Astrocyte of the cerebellum (primary cell): ENCODE measurements at regions not wholly inside any gene's neighbourhood (a gene's known extent, or its start where the extent isn't known, plus 50 kb on each side); places are given as distances from the start of the nearest gene placed in this dataset.

Experiments
- DNase-seq: peaks from one replicate; pipeline ENCODE4 v3.0.0-alpha.2; 2011; ENCODE audit warnings: low read depth
- H3K4me3 ChIP-seq: 2 replicates; pipeline ENCODE4 v1.5.1; 2011; ENCODE audit warnings: mild to moderate bottlenecking, low read depth, low read length, moderate library complexity
- in situ Hi-C: cut with HindIII; loops from 2 replicates; pipeline ENCODE4 v1.10.0; 2017; ENCODE audit warnings: low sequenced_read_pairs
- TF ChIP-seq, protein P1 (sequence below): IDR thresholded peaks from 2 replicates; pipeline ENCODE4 v1.5.1; 2012; ENCODE audit warnings: low read length, low read depth, moderate library complexity, mild to moderate bottlenecking; ENCODE audit errors: missing control alignments

DNA sequence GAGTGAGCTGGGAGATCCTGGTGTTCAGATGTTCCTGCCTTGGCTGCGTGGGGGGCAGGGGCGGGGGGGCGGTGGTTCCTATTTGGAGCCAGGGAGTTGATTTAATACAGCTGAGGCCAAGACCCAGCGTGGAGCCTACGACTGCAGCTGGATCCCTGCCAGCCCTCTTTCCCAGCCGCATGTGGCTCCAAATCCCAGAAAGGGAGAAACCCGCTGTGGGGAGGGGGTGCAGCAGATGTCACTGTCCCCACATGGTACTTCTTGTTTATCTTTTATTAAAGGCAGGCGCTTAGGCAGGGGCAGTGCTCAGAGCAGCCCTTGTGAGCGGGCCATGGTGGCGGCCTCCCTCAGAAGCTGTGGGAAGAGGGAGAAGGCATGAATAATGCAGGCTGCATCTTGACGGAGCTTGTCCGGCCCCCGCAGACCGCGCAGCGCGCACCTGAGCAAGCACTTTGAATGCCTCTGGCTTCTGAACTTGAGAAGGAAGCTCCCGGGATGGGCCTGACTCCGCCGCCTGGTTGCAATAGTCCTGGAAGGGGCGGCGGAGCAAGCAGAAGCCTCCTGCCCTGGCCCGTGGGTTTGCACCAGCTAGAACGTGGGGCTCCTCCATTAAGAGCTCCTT, 112.1 kb downstream of the GLI2 start:
- in situ Hi-C loops = no loop called here
- no peak overlapping the region for H3K4me3 ChIP-seq
- TF ChIP-seq, protein P1, sequence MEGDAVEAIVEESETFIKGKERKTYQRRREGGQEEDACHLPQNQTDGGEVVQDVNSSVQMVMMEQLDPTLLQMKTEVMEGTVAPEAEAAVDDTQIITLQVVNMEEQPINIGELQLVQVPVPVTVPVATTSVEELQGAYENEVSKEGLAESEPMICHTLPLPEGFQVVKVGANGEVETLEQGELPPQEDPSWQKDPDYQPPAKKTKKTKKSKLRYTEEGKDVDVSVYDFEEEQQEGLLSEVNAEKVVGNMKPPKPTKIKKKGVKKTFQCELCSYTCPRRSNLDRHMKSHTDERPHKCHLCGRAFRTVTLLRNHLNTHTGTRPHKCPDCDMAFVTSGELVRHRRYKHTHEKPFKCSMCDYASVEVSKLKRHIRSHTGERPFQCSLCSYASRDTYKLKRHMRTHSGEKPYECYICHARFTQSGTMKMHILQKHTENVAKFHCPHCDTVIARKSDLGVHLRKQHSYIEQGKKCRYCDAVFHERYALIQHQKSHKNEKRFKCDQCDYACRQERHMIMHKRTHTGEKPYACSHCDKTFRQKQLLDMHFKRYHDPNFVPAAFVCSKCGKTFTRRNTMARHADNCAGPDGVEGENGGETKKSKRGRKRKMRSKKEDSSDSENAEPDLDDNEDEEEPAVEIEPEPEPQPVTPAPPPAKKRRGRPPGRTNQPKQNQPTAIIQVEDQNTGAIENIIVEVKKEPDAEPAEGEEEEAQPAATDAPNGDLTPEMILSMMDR = no peak
- DNase-seq = no peak

DNA sequence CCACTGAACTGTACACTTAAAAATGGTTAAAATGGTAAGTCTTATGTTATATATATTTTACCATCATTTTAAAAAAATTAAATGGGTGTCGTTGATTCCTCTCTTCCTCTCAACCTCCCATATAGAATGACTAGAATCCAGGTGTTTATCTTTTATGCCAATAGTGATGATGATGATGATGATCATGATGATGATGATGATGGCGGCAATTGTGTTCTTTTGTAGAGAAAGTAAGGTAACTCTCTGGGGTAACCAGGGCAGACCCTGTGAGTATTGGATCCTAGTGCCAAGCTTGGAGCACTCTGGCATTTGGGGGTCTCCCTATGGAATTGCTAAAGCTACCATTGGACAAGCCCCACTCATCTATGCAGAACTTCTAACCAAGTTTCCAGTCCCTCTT, 113.6 kb downstream of the GLI2 start:
- TF ChIP-seq, protein P1 = no peak
- DNase-seq = no peak
- H3K4me3 ChIP-seq = no peak overlapping the region
- in situ Hi-C loops = no loop called here

DNA sequence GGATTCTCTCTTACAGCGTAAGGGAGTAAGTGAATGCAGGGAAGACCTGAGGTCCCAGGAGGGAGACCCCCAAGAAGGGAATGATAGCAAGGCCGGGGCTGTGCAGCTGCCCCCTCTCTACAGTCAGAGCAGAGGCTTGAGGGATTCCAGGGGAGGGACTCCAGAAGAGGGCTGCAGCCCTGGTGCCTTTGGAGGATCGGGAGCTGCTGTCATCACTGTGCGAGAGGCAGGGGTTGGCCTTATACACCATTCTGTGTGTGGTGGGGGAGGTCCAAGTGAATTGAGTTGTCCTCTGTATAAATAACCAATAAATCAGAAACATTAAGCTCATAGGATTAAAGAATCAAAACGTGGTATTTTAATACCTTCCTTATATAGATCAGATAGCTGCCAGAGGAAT, 114.9 kb downstream of the GLI2 start:
- DNase-seq = no peak
- in situ Hi-C loops = no loop called here
- TF ChIP-seq, protein P1 = no peak
- no peak overlapping the region for H3K4me3 ChIP-seq

DNA sequence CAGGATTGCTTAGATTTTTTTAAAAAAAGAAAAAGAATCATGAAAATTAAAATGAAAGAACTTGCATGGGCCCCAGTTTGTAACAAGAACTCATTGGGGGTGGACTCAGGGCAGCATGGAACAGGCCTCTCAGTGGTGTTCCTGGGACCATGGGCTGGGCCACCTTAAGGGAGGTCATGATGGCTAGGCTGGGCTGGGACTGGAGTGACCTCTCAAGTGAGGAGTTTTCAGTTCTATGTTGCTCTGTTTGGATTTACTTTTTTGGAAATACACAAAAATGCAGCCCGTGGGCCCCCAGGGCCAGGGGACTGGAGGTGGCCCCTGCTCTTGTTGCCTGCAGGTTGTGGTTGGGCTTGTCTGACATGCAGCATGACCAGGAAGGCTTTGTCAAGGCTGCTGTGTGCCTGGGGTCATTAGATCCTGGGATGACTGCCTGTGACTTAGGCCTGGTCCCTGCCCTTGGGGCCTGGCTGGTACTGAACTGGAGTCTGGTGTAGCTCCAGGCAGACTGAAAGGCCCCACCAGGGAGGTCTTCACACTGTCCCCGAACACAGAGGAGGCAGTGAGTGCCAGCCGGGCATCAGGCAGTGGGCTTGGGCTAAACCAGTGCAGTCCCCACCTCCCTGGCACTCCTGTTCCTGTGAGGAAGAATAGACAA, 115.6 kb downstream of the GLI2 start:
- TF ChIP-seq, protein P1 = no peak
- in situ Hi-C loops = no loop called here
- H3K4me3 ChIP-seq = no peak overlapping the region
- no peak for DNase-seq

DNA sequence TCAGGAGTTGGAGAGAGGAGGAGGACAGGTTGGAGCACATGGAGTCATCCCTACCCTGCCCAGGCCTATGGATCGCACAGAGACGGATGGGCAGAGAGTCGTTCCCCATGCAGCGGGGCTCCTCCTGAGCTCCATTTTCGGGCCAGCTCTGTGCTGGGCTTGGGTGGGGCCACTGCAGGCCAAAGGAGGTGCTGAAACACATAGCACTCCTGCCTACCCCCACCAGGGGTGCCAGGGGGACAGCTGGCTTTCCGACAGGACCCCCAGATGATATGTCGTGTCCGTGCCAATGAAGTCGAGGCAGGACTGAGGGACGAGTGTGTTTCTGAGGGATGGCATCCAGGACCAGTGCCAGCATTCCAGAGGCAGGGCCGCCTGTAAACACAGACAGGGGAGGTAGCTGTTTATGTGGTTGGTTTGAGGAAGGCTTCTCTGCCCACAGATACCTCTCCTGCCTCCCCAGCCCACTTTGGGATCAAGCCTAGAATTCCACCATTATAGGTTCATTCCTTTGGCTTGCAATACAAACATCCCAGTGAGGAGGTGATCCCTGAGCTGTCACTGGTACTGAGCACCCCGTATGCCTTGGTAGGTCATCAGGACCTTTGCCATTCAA, 116.6 kb downstream of the GLI2 start:
- TF ChIP-seq, protein P1 = no peak
- in situ Hi-C loops = no loop called here
- DNase-seq = no peak
- H3K4me3 ChIP-seq = no peak overlapping the region

DNA sequence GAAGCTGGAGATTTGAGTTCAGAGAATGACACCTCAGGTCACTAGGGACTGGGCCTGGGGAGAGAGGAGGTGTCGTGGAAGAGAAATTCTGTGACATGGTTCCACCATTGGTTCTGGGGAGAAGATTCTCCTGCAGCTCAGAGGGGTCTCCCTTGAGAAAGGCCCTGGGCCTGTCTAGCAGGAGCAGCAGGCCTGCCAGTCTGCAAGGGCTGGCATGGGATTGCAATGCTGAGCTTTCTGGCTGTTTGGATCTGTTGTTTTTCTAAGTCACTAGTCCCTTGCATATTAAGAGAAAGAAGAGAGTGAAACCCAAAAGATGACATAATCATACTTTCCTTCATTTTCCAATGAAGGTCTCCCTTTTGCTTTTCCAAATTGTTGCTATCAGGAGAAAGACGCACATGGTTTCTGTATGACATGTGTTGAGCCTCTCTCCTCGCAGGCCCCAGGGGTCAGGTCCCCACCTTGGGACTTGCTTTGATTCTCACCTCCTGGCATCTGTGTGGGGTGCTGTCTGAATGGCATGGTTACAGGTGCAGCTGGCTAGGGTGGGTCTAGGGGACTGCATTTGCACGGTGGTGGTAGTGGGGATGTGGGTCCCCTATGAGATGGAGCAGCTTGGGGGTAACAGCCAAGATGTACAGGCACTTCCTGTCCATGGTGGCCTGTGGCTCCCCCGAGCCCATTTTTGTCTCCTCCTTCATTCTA, 117.8 kb downstream of the GLI2 start:
- DNase-seq = no peak
- TF ChIP-seq, protein P1 = no peak
- in situ Hi-C loops = no loop called here
- H3K4me3 ChIP-seq = no peak overlapping the region
